HG03025 (cell line): ENCODE measurements at regions not wholly inside any gene's neighbourhood (a gene's known extent, or its start where the extent isn't known, plus 50 kb on each side); places are given as distances from the start of the nearest gene placed in this dataset.
"Not testable (repeated sequence)": the region's sequence is repeated elsewhere in the genome, so short reads cannot be mapped to it uniquely, and the experiment has no call there.

ENCODE experiments used
- ATAC-seq: cut with Tn5 transposase; IDR thresholded peaks from one replicate; pipeline ENCODE4 v1.9.1; 2021; ENCODE audit warnings: mild to moderate bottlenecking, moderate library complexity; ENCODE audit not compliant: unreplicated experiment, low FRiP score

GRCh38 chr2:199042660-199043379 lies 414.9 kb downstream of the SATB2 start:
- ATAC-seq: no peak

- ATAC-seq: no peak
Observed at GRCh38 chr2:199040522-199040921, 417.2 kb downstream of the SATB2 start.

- not testable (repeated sequence) for ATAC-seq
Observed at GRCh38 chr2:199033761-199034160, 424.0 kb downstream of the SATB2 start.

GRCh38 chr2:199025146-199025545 lies 432.6 kb downstream of the SATB2 start:
- no peak for ATAC-seq

- ATAC-seq: no peak
Observed at GRCh38 chr2:199024224-199024623, 433.5 kb downstream of the SATB2 start.

- ATAC-seq: no peak
Observed at GRCh38 chr2:199019898-199020507, 437.7 kb downstream of the SATB2 start.

GRCh38 chr2:199018826-199019225 lies 438.9 kb downstream of the SATB2 start:
- no peak for ATAC-seq

GRCh38 chr2:199015072-199015471 lies 442.7 kb downstream of the SATB2 start:
- ATAC-seq: no peak

GRCh38 chr2:199014226-199014625 lies 443.5 kb downstream of the SATB2 start:
- no peak for ATAC-seq

GRCh38 chr2:199011908-199012307 lies 445.8 kb downstream of the SATB2 start:
- no peak for ATAC-seq

- ATAC-seq: no peak
Observed at GRCh38 chr2:198994678-198995077, 463.1 kb downstream of the SATB2 start.

- no peak for ATAC-seq
Observed at GRCh38 chr2:198991431-198991830, 466.3 kb downstream of the SATB2 start.

- no peak for ATAC-seq
Observed at GRCh38 chr2:198975779-198976178, 482.0 kb downstream of the SATB2 start.

GRCh38 chr2:198973785-198974184 lies 484.0 kb downstream of the SATB2 start:
- no peak for ATAC-seq

- ATAC-seq: no peak
Observed at GRCh38 chr2:198973181-198973580, 484.6 kb downstream of the SATB2 start.

- no peak for ATAC-seq
Observed at GRCh38 chr2:198968545-198968944, 489.2 kb downstream of the SATB2 start.

- ATAC-seq: no peak
Observed at GRCh38 chr2:198966269-198966668, 491.5 kb downstream of the SATB2 start.

- ATAC-seq: no peak
Observed at GRCh38 chr2:198961547-198961946, 496.2 kb downstream of the SATB2 start.

- ATAC-seq: no peak
Observed at GRCh38 chr2:198957181-198957580, 500.6 kb downstream of the SATB2 start.

GRCh38 chr2:198953328-198953727 lies 504.4 kb downstream of the SATB2 start:
- no peak for ATAC-seq

- ATAC-seq: no peak
Observed at GRCh38 chr2:198950803-198951202, 506.9 kb downstream of the SATB2 start.

GRCh38 chr2:198945496-198945895 lies 512.2 kb downstream of the SATB2 start:
- ATAC-seq: no peak
